Left ventricle myocardium inferior (tissue), 1 donor: ENCODE measurements at regions not wholly inside any gene's neighbourhood (a gene's known extent, or its start where the extent isn't known, plus 50 kb on each side); places are given as distances from the start of the nearest gene placed in this dataset.

Experiments
- DNase-seq: peaks from one replicate; pipeline ENCODE4 v3.0.0-alpha.2; 2020
- H3K27ac ChIP-seq: fragments of 200-600 bp; replicated peaks from 2 replicates; pipeline ENCODE4 v1.8.0; 2021
- H3K27me3 ChIP-seq: fragments of 200-600 bp; 2 replicates; pipeline ENCODE4 v1.8.0; 2021; ENCODE audit warnings: low read depth
- H3K36me3 ChIP-seq: fragments of 200-600 bp; 2 replicates; pipeline ENCODE4 v1.8.0; 2021
- H3K4me1 ChIP-seq: fragments of 200-600 bp; 2 replicates; pipeline ENCODE4 v1.8.0; 2021
- H3K4me3 ChIP-seq: fragments of 200-600 bp; 2 replicates; pipeline ENCODE4 v1.8.0; 2021; ENCODE audit warnings: mild to moderate bottlenecking, moderate library complexity
- H3K9me3 ChIP-seq: fragments of 200-600 bp; replicated peaks from 2 replicates; pipeline ENCODE4 v1.8.0; 2021
- CTCF ChIP-seq: fragments of 200-600 bp; IDR thresholded peaks from 2 replicates; pipeline ENCODE4 v1.8.0; 2021; ENCODE audit warnings: antibody characterized with exemption, mild to moderate bottlenecking, borderline replicate concordance
- intact Hi-C: fragments of 100-400 bp; cut with micrococcal nuclease; formaldehyde crosslinking; loops from one replicate; pipeline ENCODE4 v1.11.0; 2022
- donor health status: DM: no; HTN: yes; CAD: no; lungs with severe emphysema.

- H3K4me1 ChIP-seq: no peaks in the 10 kb centered on the region
- peaks cover 6% of the 10 kb centered on the region for H3K27me3 ChIP-seq
- no peak for TF ChIP-seq CTCF
- H3K36me3 ChIP-seq: no peaks in the 10 kb centered on the region
- intact Hi-C loops: no loop called here
- H3K4me3 ChIP-seq: no peak overlapping the region
- no peak for DNase-seq
- no peak overlapping the region for H3K27ac ChIP-seq
- peaks cover 7% of the 10 kb centered on the region for H3K9me3 ChIP-seq
These were observed 157.4 kb upstream of the ZFHX3 start for GRCh38 chr16:73205153-73205886.

DNA sequence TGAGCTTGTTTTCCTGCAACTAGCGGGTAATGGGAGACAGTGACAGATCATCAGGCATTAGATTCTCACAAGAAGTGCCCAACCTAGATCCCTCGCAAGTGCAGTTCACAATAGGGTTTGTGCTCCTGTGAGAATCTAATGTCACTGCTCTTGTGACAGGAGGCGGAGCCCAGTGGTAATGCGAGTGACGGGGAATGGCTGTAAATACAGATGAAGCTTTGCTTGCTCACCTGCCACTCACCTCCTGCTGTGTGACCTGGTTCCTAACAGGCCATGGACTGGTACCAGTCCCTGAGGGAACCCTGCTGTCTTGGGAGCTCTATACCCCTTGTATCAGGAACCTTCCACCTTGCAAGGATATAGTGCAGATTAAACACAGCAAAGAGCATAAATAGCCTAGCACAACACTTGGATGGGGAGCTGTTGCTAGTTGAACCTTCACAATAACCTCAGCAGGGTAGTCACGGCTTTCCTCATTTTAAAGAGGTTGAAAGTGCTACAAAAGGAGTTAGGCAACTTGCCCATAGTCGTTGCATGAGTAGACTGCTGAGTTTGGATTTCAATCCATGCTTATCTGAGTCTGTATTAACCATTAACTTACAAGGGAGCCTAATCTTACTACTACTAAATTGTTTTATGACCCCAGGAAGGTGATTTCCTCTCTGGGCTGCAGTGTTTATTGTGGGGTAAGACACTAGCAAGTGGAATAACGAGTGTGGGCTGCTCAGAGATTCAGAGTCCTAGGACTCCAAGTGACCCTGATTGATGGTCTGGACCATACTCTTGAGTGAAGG, 156.6 kb upstream of the ZFHX3 start:
- Histone ChIP-seq H3K36me3 (no peaks in the 10 kb centered on the region), H3K4me3 (no peak overlapping the region), H3K27ac (no peak overlapping the region), H3K9me3 (peaks cover 7% of the 10 kb centered on the region), H3K27me3 (peaks cover 6% of the 10 kb centered on the region), H3K4me1 (no peaks in the 10 kb centered on the region)
- intact Hi-C loops: no loop called here
- DNase-seq: no peak
- TF ChIP-seq CTCF: no peak

DNA sequence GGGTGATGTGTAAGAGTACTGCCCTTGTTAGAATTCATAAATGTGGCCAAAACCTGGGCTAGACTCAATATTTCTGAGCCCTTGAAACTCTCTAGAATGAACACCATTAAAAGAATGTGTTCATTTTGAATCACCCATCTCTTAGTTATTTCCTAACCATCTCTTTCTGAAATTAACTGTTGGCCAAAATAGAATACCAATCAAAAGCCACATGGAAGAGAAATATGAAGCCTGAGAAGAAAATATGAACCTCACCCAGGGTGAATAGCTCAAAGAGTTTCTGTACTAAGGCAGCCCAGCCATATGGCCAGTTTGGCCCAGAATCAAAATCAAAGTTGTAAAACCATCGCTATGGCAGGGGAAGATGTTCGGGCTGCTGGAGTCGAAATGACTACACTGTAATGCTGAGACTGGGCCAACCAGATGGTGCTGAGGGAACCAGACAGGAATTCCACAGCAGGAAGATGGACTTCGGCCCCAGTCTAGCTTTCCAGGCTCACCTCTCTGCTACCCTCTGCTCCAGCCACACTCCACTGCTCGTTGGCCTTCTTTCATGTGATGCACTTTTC, 154.3 kb upstream of the ZFHX3 start:
- H3K9me3 ChIP-seq: no peaks in the 10 kb centered on the region
- H3K27me3 ChIP-seq: peaks cover 6% of the 10 kb centered on the region
- no peak overlapping the region for H3K4me3 ChIP-seq
- no peak for TF ChIP-seq CTCF
- no peak overlapping the region for H3K27ac ChIP-seq
- H3K4me1 ChIP-seq: no peaks in the 10 kb centered on the region
- no peak for DNase-seq
- intact Hi-C loops: no loop called here
- no peaks in the 10 kb centered on the region for H3K36me3 ChIP-seq

DNA sequence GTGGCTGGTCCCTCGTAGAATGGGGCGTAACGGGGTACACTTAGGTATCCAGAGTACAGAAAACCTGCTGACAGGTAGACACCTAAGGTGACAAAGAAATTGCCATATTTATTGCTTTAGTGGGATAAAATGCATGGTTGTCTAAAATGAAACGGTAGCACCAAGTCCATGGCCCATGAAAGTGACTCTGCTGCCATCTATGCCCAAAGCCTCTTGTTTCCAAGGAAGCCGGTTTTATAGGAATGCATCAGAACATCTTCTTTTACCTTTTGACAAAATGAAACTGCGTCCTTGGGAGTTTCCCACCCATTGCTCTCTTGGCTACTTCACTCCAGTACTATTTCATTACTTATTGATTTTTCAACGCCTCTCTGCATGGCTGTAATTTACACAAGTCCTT, 151.3 kb upstream of the ZFHX3 start:
- no peaks in the 10 kb centered on the region for H3K36me3 ChIP-seq
- H3K27ac ChIP-seq: no peak overlapping the region
- DNase-seq: no peak
- H3K9me3 ChIP-seq: no peaks in the 10 kb centered on the region
- peaks cover 12% of the 10 kb centered on the region for H3K27me3 ChIP-seq
- no peak for TF ChIP-seq CTCF
- H3K4me1 ChIP-seq: no peaks in the 10 kb centered on the region
- no peak overlapping the region for H3K4me3 ChIP-seq
- intact Hi-C loops: loop anchor here (5.0 kb wide), 1 partner anchor 367 kb away; no protein-coding TSS in a partner anchor

GRCh38 chr16:73198481-73198880, 150.6 kb upstream of the ZFHX3 start:
- peaks cover 19% of the 10 kb centered on the region for H3K27me3 ChIP-seq
- no peaks in the 10 kb centered on the region for H3K36me3 ChIP-seq
- H3K4me3 ChIP-seq: no peak overlapping the region
- no peak for TF ChIP-seq CTCF
- H3K27ac ChIP-seq: no peak overlapping the region
- no peaks in the 10 kb centered on the region for H3K9me3 ChIP-seq
- DNase-seq: no peak
- no peaks in the 10 kb centered on the region for H3K4me1 ChIP-seq
- intact Hi-C loops: loop anchor here (5.0 kb wide), 1 partner anchor 366 kb away; no protein-coding TSS in a partner anchor
